ENCODE measurements at regions not wholly inside any gene's neighbourhood (a gene's known extent, or its start where the extent isn't known, plus 50 kb on each side); places are given as distances from the start of the nearest gene placed in this dataset.
A peak's percentile ranks its signal among the peaks of the same experiment; 100 is the strongest.

DNA sequence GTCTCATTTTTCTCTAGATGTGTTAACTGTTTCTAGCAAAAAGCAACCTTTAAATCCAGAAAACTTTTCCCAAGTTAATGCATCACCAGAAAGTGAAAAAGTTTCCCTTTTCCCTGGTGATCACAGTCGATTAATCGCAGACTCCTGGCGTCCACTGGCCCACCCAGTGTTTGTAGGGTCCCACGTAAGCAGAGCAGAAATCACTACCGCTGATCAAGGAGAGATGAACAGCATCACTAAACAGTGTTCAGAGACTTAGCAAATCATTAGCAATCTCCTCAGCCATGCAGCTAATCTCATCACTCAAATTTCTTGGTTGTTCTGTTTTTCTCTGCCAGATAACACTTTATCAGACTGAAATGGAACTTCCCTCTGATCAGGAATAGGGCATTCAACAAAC lies 184.2 kb downstream of the EFNB2 start:
- Histone ChIP-seq H3K36me3 (ENCODE audit: low read depth) (no peaks in the 10 kb centered on the region), H4K20me1 (ENCODE audit: insufficient read depth) (no peaks in the 10 kb centered on the region), H2AFZ (no peak overlapping the region), H3K4me3 (no peak overlapping the region), H3K9ac (no peak overlapping the region), H3K9me3 (ENCODE audit: low read depth) (no peaks in the 10 kb centered on the region), H3K9me2 (ENCODE audit: insufficient read depth) (no peaks in the 10 kb centered on the region), H3F3A (ENCODE audit: insufficient read depth) (no peaks in the 10 kb centered on the region), H3K27ac (no peak overlapping the region), H3K27me3 (replicated peaks; ENCODE audit: insufficient read depth) (peaks cover 38% of the 10 kb centered on the region), H3K79me2 (ENCODE audit: insufficient read depth) (no peaks in the 10 kb centered on the region), H3K4me1 (ENCODE audit: insufficient read depth) (no peaks in the 10 kb centered on the region), H3K4me2 (ENCODE audit: unreplicated experiment) (no peak overlapping the region)
- no peak for TF ChIP-seq EZH2 (IDR thresholded peaks at IDR 0.05; ENCODE audit: insufficient read depth, poor library complexity, severe bottlenecking)
- no peak for TF ChIP-seq EZH2phosphoT487 (IDR thresholded peaks at IDR 0.05; ENCODE audit: insufficient read depth, low read depth)
- no peak for DNase-seq
- in situ Hi-C loops (cut with MboI) = no loop called here
- 81 to 82% methylated on average over 5 of the region's 5 CpGs for WGBS, 2 experiments (ENCODE audit: low coverage in 1 of 2, low lambda C conversion rate in 2 of 2, missing lambda C conversion rate in 2 of 2)

DNA sequence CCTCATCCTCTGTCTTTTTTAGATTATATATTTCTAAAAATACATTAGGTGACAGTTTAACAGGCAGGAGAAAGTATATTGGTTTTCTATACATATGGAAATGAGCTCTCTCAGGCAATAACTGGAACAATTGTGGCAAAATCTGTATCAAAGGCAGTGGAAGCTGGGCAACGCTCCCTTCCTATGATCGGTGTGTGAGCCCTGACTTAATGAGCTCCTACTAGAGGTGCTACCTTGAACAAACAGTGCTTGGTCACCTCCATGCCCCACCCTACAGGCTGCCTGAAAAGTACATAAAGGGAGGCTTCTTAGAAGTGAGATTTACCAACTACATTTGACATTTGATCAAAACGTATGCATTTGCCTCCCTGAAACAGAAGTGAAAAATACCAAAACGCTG lies 185.3 kb downstream of the EFNB2 start:
- TF ChIP-seq EZH2phosphoT487 (IDR thresholded peaks at IDR 0.05; ENCODE audit: insufficient read depth, low read depth) = no peak
- TF ChIP-seq EZH2 (IDR thresholded peaks at IDR 0.05; ENCODE audit: insufficient read depth, poor library complexity, severe bottlenecking) = no peak
- in situ Hi-C loops (cut with MboI) = no loop called here
- Histone ChIP-seq H3K9me3 (ENCODE audit: low read depth) (no peaks in the 10 kb centered on the region), H3K9me2 (ENCODE audit: insufficient read depth) (no peaks in the 10 kb centered on the region), H2AFZ (no peak overlapping the region), H3K36me3 (ENCODE audit: low read depth) (no peaks in the 10 kb centered on the region), H3K27me3 (replicated peaks; ENCODE audit: insufficient read depth) (peaks cover 38% of the 10 kb centered on the region), H3K27ac (no peak overlapping the region), H3K79me2 (ENCODE audit: insufficient read depth) (no peaks in the 10 kb centered on the region), H3K4me1 (ENCODE audit: insufficient read depth) (no peaks in the 10 kb centered on the region), H3K9ac (no peak overlapping the region), H3K4me3 (no peak overlapping the region), H3F3A (ENCODE audit: insufficient read depth) (no peaks in the 10 kb centered on the region), H4K20me1 (ENCODE audit: insufficient read depth) (no peaks in the 10 kb centered on the region), H3K4me2 (ENCODE audit: unreplicated experiment) (no peak overlapping the region)
- DNase-seq = no peak
- 91% methylated on average over 4 of the region's 4 CpGs for WGBS, 2 experiments (ENCODE audit: low coverage in 1 of 2, low lambda C conversion rate in 2 of 2, missing lambda C conversion rate in 2 of 2)

DNA sequence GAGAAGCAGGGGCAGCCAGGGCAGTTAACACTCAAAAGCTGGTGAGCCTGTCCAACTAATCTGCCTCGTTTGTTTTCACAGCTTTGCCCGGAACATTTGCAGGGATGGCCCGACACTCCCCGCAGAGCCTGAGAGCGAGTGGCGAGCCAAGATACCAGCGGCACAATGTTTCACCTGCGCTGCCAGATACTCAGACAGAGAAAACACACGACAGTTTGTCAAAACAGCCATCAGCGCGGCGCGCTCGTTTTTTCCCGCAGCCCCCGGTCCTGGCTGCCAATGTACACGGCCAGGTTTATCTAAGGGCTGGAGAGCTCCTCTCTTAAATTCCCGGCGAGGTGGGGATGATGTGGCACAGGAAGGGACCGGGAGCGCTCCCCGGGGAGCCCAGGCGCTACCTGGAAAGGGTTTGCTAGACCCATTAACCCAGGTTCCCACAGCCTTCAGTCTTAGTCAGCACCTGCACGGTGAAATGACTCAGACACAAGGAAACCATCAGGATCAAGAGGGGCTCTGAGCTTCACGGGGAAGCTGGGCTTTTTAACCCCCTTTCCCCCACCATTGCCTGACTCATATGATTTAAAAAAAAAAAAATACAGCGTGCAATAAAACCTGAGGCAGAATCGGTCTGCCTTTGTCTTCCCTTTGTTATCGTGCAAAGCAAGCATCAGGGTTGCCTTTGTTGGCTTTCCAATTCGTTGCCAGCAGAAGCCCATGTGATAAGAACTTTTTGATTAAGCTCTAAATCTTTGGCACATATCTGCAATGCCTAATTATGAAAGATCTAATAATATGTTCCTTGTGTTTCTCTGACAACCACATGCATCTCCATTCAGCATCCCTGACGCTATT lies 186.2 kb downstream of the EFNB2 start:
- H3K27me3 ChIP-seq (replicated peaks; ENCODE audit: insufficient read depth) = peaks cover 38% of the 10 kb centered on the region
- WGBS, 2 experiments (ENCODE audit: low coverage in 1 of 2, low lambda C conversion rate in 2 of 2, missing lambda C conversion rate in 2 of 2) = 21 to 23% methylated on average over 30 of the region's 30 CpGs
- TF ChIP-seq EZH2 (IDR thresholded peaks at IDR 0.05; ENCODE audit: insufficient read depth, poor library complexity, severe bottlenecking) (no peak), EZH2phosphoT487 (IDR thresholded peaks at IDR 0.05; ENCODE audit: insufficient read depth, low read depth) (no peak)
- H2AFZ ChIP-seq = no peak overlapping the region
- H3K4me1 ChIP-seq (ENCODE audit: insufficient read depth) = no peaks in the 10 kb centered on the region
- H3K27ac ChIP-seq = no peak overlapping the region
- no peaks in the 10 kb centered on the region for H3K9me2 ChIP-seq (ENCODE audit: insufficient read depth)
- H3K4me2 ChIP-seq (ENCODE audit: unreplicated experiment) = no peak overlapping the region
- no peak overlapping the region for H3K9ac ChIP-seq
- H3K79me2 ChIP-seq (ENCODE audit: insufficient read depth) = no peaks in the 10 kb centered on the region
- H3F3A ChIP-seq (ENCODE audit: insufficient read depth) = no peaks in the 10 kb centered on the region
- H3K9me3 ChIP-seq (ENCODE audit: low read depth) = no peaks in the 10 kb centered on the region
- H3K4me3 ChIP-seq = no peak overlapping the region; the same call in 1 of the 2 replicates
- H3K36me3 ChIP-seq (ENCODE audit: low read depth) = no peaks in the 10 kb centered on the region
- DNase-seq = no peak
- H4K20me1 ChIP-seq (ENCODE audit: insufficient read depth) = no peaks in the 10 kb centered on the region
- in situ Hi-C loops (cut with MboI) = no loop called here

DNA sequence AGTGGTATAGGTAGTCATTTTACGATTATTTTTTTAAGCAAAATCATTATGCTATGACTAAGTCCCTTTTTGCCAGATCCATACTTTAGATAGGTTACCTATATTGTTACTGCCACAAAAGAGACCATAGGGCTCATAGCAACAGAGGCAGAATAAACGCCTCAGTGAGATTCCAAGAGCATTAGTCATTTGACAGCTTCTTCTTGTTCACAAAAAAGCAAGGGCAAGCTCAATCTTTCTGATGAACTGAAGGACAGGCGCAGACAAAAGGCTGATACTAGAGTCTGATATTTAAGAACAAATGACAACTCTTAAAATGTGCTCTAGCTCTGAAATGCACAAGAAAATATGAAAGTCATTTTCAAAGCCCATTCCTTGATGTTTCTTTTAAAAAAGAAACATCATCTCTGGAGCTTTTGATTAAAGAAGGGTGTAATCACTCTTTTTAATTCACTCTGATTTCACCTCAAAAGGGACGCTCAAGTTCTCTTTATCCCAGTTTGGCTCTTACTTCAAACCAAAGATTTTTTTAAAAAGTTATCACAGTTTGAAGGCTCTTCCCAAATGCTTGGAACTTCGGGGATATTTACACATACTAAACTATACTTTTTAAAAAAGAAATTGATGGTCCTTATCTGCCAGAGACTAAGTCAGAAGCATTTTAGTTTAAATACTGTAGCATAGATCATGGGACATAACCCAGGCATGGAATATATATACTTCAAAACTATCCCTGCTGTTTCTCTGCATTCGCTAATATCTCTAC lies 187.2 kb downstream of the EFNB2 start:
- Histone ChIP-seq H3K27me3 (replicated peaks; ENCODE audit: insufficient read depth) (peaks cover 38% of the 10 kb centered on the region), H3F3A (ENCODE audit: insufficient read depth) (no peaks in the 10 kb centered on the region), H2AFZ (no peak overlapping the region), H4K20me1 (ENCODE audit: insufficient read depth) (no peaks in the 10 kb centered on the region), H3K9me3 (ENCODE audit: low read depth) (no peaks in the 10 kb centered on the region), H3K36me3 (ENCODE audit: low read depth) (no peaks in the 10 kb centered on the region), H3K9ac (no peak overlapping the region), H3K27ac (no peak overlapping the region), H3K4me3 (no peak overlapping the region), H3K4me1 (ENCODE audit: insufficient read depth) (no peaks in the 10 kb centered on the region), H3K4me2 (ENCODE audit: unreplicated experiment) (no peak overlapping the region), H3K9me2 (ENCODE audit: insufficient read depth) (no peaks in the 10 kb centered on the region), H3K79me2 (ENCODE audit: insufficient read depth) (no peaks in the 10 kb centered on the region)
- in situ Hi-C loops (cut with MboI) = no loop called here
- peak; percentile 13 for DNase-seq
- TF ChIP-seq EZH2 (IDR thresholded peaks at IDR 0.05; ENCODE audit: insufficient read depth, poor library complexity, severe bottlenecking) (no peak), EZH2phosphoT487 (IDR thresholded peaks at IDR 0.05; ENCODE audit: insufficient read depth, low read depth) (no peak)
- 73 to 77% methylated on average over 6 of the region's 6 CpGs for WGBS, 2 experiments (ENCODE audit: low coverage in 1 of 2, low lambda C conversion rate in 2 of 2, missing lambda C conversion rate in 2 of 2)
